HuH-7.5 (cell line): ENCODE measurements at regions not wholly inside any gene's neighbourhood (a gene's known extent, or its start where the extent isn't known, plus 50 kb on each side); places are given as distances from the start of the nearest gene placed in this dataset.
A peak's percentile ranks its signal among the peaks of the same experiment; 100 is the strongest.
"Not testable (repeated sequence)": the region's sequence is repeated elsewhere in the genome, so short reads cannot be mapped to it uniquely, and the experiment has no call there.

Experiments
- DNase-seq: peaks from one replicate; pipeline ENCODE4 v3.0.0; 2011; ENCODE audit warnings: low spot score

DNA sequence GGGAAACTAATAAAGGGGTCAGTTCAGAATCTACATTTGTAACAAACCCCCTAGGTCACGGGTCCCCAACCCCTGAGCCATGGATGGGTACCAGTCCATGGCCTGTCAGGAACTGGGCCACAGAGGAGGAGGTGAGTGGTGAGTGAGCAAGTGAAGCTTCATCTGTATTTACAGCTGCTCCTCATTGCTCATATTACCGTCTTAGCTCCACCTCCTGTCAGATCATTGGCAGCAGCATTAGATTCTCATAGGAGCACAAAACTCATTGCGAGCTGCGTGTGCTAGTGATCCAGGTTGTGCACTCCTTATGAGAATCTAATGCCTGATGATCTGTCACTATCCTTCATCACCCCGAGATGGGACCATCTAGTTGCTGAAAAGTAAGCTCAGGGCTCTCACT lies 88.4 kb upstream of the MPP7 start:
- no peak for DNase-seq

DNA sequence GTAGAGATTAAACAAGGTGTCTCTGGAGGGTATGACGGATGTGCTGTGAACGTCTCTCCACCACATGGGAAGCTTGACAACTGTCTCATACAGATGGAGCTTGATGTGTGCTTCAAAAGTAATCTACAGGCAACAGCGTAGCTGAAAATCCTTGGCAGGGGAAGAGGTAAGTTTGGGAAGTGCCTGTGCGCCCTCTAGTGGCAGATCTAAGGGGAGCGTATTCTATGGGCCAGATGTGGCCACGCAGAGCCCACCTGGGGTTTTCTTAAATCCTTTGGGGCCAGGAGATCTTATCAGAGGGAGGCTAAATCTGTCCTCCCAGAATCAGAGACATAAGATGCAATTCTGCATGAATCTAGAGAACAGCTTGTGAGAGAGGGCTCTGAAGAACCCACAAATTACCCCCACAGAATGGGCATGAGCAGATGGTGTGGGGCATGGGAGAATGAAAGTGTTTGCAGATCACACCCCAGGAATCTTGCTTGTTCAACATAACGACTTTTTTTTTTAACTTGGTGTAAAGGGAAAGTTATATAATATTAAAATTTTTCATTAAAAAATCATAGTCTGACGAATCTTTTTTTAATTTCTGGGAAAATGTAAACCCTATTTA lies 91.2 kb upstream of the MPP7 start:
- DNase-seq = peak; percentile 25

DNA sequence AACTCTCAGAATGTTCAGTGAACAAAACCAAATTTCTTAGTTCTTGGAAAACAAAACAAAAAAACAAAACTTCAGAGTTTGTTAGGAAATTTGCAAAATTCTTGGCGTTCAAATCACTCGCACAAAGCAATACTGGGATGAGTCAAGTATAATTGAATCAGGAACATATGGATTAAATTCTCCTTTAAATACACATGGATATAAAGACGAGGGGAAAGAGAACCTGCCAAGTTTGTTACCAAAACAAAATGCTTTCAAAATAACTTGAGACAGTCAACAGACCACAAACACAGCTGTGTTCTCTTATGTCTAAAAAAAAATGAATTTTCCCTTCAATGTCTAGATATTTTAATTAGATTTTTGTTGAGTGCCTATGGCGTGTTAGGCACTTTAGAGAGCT lies 93.5 kb upstream of the MPP7 start:
- no peak for DNase-seq

GRCh38 chr10:28397229-28397628 lies 94.4 kb upstream of the MPP7 start:
- DNase-seq = no peak

DNA sequence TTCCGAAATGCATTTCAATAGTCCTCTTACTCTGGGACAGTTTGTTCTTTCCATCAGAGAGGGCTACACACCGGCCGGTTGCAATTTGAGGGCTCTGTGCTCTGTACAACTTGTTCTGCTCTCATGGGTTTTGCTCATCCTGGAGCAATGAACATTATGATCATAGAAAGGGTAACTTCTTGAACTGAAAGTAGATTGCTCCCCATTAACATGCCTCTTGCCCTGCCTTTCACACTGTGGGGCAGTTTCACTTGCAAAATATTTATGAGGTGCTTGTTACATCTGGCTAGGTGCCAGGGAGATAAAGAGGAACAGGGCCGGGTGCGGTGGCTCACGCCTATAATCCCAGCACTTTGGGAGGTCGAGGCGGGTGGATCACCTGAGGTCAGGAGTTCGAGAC lies 97.3 kb upstream of the MPP7 start:
- no peak for DNase-seq

DNA sequence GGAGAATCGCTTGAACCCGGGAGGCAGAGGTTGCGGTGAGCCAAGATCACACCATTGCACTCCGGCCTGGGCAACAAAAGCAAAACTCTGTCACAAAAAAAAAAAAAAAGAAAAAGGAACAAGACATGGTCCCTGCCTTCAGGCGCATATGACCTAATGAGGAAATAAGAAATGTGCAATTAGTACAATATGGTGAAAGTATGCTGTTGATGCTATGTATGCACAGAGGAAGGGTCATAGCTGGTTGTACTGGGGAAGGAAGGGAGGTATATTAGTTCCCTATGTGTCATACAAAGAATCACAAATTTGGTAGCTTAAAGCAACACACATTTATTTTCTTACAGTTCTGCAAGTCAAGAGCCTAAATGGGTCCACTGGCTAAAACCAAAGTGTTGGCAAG lies 97.8 kb upstream of the MPP7 start:
- no peak for DNase-seq

DNA sequence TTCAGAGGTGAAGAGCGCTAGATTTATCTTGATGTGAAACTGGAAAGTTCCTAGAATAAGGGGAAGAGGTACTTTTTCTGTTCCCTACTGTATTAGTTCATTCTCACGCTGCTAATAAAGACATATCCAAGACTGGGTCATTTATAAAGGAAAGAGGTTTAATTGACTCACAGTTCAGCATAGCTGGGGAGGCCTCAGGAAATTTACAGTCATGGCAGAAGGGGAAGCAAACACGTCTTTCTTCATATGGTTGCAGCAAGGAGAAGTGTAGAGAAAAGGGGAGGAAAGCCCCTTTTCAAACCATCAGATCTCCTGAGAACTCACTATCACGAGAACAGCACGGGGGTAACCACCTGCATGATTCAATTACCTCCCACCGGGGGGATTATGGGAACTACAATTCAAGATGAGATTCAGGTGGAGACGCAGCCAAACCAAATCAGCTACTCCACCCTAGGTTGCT lies 99.8 kb upstream of the MPP7 start:
- DNase-seq = not testable (repeated sequence)

DNA sequence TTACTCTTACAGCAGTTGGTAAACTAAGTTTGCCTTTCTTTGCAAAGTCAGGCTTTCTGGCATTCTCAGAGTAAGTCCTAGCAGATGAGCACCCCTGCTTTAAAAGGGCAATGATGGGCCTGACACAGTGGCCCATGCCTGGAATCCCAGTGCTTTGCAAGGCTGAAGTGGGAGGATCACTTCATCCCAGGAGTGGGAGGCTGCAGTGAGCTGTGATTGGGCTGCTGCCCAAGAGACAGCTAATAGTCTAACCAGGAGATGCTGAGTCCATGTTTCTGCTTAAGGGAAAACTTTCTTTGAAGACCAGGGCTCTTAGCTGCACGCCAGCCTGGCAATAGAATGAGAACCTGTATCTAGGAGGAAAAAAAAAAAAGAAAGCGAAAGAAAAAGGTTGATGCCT lies 100.2 kb upstream of the MPP7 start:
- DNase-seq = no peak

DNA sequence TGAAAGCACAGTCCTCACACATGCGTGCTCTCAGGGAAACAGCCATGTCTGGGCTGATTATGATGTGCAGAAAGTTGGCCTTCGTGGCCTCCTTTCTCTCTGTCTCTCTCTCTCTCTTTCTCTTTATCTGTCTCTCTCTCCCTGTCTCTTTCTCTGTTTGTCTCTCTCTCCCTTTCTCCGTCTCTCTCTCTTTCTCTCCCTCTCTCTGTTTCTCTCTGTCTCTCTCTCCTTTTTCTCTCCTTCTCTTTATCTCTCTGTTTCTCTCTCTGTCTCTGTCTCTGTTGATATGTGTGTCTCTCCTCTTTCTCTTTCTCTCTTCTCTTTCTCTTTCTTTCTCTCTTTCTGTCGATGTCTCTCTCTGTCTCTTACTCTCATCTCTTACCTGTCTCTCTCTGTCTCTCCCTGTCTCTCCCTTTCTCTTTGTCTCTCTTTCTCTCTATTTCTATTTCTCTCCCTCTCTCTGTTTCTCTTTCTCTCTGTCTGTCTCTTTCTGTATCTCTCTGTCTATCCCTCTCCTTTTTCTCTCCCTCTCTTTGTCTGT lies 105.4 kb upstream of the MPP7 start:
- no peak for DNase-seq

GRCh38 chr10:28410420-28411135 lies 107.7 kb upstream of the MPP7 start:
- no peak for DNase-seq

DNA sequence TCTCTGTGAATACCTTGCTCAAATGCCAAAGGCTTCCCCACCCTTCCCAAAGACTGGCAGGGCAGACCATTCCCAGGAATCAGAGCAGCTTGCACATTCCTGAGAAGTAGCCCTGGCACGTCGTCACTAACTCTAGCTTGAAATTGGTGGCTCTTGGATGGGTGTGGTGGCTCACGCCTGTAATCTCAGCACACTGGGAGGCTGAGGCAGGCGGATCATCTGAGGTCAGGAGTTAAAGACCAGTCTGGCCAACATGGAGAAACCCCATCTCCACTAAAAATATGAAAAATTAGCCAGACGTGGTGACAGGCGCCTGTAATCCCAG lies 108.2 kb upstream of the MPP7 start:
- no peak for DNase-seq

DNA sequence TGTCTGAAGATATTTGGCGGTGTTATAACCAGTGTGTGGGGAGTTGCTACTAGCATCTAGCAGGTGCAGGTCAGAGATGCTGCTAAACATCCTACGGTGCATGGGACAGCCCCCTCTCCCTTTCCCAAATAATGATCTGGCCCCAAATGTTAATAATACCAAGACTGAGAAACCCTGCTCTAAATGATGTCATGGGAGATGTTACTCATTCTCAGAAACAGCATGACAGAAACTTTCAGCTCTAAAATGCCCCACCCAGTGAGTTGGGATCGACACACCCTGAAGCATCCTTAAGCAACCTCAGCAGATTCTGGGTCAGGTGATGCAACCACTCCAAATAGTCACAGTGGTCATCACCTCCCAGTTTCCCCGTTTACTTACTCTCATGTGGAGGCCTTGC lies 108.8 kb upstream of the MPP7 start:
- DNase-seq = no peak

DNA sequence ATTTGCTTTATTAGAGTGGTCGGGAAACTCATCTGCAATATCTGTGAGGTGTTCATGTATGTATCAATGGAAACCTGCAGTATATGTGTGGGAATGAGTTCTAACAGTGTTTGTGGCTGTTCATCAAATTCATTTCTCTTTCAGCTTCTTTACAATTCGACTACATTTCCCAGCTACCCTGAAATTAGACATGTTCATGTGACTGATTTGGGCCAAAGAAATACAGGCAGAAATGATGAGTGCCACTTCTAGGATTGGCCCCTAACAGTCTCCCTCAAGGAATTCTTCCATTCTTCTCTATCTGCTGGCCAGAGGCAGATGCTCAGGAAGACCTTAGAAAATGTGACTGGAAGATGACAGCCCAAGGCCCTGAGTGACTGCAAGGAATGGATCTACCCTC lies 114.8 kb upstream of the WAC start:
- no peak for DNase-seq

DNA sequence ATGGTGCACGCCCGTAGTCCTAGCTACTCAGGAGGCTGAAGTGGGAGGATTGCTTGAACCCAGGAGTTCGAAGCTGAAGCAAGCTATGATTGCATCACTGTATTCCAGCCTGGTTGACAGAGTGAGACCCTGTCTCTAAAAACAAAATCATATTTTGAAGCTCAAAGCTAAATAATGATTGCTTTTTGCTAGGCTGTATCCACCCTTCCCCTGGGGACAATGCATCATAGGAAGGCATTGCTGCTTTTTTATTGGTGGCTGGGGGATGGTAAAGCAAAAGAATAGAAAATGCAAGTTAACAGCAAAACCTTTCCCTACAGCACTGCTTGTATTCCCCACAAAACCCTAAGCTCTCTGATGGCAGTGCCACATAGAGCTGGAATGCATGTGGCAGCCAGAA lies 107.5 kb upstream of the WAC start:
- no peak for DNase-seq

GRCh38 chr10:28426392-28427159 lies 106.3 kb upstream of the WAC start:
- no peak for DNase-seq

- no peak for DNase-seq
These were observed 105.5 kb upstream of the WAC start for GRCh38 chr10:28427376-28427775.

DNA sequence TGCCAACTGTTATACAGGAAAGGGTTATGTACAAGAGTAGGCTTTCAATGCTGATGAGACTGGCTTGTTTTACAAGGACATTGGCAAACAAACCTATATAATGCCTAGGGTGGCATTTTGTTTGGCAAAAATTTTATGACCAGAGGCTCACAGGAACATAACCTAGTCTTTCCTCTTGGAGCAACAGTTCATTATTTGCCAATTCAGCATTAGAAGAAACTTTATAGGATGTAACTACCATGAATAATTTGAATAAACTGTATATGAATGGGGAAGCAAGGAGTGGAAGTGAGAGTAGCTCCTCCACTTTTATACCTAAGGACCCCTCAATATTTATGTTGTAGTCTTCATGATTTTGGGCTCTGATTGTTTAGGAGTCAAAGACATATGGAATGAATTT lies 103.9 kb upstream of the WAC start:
- no peak for DNase-seq

DNA sequence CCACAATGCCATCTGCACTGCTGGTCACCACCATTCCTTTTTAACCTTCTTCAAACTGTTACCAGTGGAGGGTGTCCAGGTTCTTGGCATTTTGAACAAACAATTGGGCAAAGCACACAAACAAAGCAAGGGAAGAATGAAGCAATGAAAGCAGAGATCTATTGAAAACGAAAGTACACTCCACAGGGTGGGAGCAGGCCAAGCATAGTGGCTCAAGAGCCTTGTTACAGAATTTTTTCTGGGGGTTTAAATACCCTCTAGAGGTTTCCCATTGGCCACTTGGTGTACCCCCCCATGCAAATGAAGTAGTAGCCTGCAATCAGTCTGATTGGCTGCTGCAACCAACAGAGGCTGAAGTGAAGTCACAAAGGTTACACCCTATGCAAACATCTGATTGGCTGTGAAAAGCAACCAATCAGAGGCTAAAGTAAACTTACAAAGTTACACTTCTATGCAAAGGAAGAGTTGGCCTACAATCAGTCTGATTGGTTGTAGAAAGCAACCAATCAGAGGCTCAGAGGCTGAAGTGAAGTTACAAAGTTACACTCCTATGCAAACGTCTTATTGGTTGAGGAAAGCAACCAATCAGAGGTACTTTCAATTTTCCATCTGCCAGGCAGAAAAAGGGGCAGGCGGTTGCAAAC lies 103.2 kb upstream of the WAC start:
- DNase-seq = no peak

- DNase-seq = no peak
These were observed 101.8 kb upstream of the WAC start for GRCh38 chr10:28431139-28431538.

DNA sequence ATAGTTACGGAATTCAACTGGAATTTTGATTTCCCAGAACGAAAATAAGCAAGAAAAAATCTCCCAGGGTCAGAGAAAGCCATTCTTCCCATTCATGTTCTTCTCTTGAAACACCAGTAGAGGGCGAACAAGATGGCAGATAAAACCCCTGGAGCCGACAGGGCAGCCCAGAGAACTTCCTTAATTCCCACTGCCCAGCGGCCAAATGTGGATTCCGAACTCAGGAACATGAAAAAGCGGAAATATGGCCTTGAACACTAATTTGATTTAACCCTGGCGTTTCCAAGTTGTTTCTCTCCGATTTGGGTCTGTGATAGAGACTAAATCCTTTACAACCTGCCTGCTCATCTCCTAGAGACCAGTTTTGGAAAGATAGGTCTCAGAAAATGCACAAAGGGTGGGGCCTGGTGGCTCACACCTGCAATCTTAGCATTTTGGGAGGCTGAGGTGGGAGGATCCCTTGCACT lies 100.7 kb upstream of the WAC start:
- DNase-seq = peak; percentile 68

DNA sequence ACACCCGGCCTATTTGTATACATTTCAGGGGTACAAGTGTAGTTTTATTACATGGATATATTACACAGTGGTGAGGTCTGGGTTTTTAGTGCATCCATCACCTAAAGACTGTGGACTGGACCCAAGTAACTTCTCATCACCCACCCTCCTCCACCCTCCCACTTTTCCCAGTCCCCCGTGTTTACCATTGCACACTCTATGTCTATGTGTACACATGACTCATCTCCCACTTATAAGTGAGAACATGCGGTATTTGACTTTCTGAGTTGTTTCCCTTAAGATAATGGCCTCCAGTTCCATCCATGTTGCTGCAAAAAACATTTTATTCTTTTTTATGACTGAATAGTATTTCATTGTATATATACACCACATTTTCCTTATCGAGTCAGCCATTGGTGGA lies 98.9 kb upstream of the WAC start:
- no peak for DNase-seq

DNA sequence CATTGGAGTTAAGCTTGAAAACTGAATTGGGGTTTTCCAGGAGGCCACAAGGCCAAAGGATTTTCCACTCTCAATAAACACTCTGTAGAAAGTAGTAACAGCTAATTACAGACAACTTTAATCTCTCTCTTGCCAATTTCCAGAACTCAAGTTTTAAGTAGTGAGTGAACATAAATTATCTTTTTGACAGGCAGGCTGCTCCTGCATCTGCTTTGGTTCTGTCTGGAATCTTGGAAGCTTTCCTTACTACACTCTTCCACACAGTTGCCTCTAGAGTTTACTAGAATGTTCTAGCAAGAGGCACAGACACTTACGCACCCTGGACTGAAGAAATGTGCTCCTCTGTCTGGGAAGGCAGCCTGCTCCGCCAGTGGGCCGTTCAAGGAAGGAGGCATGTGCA lies 90.5 kb upstream of the WAC start:
- no peak for DNase-seq

DNA sequence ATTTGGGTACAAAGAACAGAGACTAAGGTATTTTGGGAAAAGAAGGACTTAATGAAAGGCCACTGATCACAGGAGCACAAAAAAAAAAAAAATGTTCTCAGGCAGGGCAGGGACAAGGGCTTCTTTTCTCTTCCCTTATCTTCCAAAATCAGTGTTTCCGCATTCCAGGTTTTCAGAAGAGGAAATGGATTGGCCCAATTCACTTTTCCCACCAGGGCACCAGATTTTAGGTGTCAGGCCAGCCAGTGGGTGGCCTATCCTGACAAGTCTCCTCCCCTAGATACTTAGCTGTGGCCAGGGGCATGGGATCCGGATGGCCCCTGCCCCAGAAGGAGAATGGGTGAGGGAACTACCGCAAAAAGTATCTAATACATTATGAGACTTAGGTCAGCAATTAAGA lies 88.9 kb upstream of the WAC start:
- no peak for DNase-seq
